GM12878 (cell line): ENCODE measurements at regions not wholly inside any gene's neighbourhood (a gene's known extent, or its start where the extent isn't known, plus 50 kb on each side); places are given as distances from the start of the nearest gene placed in this dataset.

ENCODE experiments used
- ATAC-seq: fragments of 200-7000 bp; cut with Tn5 transposase; 3 replicates; pipeline ENCODE4 v1.9.1; 2020; ENCODE audit warnings: mild to moderate bottlenecking, moderate library complexity
- BruUV-seq: library from RNA; stranded (reverse); fragments of 400-500 nt; replicated peaks from 2 replicates; lab custom pipeline; 2021; lab: Mats Ljungman, UMichigan
- CTCF ChIA-PET: fragments of 300-600 bp; sonication (Branson Sonifier 250); formaldehyde crosslinking; extraction: SDS; loops from one replicate; lab custom pipeline; 2021; ENCODE audit warnings: inconsistent platforms; lab: Yijun Ruan, JAX
- POLR2A ChIA-PET: fragments of 350-600 bp; formaldehyde crosslinking; extraction: SDS; loops from one replicate; lab custom pipeline; 2021; ENCODE audit warnings: inconsistent platforms; lab: Charles Lee
- RAD21 ChIA-PET: fragments of 300-600 bp; sonication (Branson Sonifier 250); formaldehyde crosslinking; loops from one replicate; lab custom pipeline; 2023; ENCODE audit warnings: antibody characterized with exemption; ENCODE audit not compliant: unreplicated experiment; lab: Charles Lee
- SMC1A ChIA-PET: fragments of 300-600 bp; sonication (Branson Sonifier 250); formaldehyde crosslinking; loops from one replicate; lab custom pipeline; 2023; ENCODE audit not compliant: unreplicated experiment, uncharacterized antibody; lab: Charles Lee
- DNase-seq: peaks from one replicate; pipeline ENCODE4 v3.0.0-alpha.2; 2011; ENCODE audit warnings: low read depth, low spot score
- FAIRE-seq: peaks from 3 replicates; lab custom pipeline; 2011; peaks lifted over from hg19 to GRCh38; lab: Jason Lieb, UNC
- H2AFZ ChIP-seq: 2 replicates; pipeline ENCODE4 v1.6.0; 2011; ENCODE audit warnings: low read depth, low read length, control low read depth; ENCODE audit not compliant: control insufficient read depth
- H3K27ac ChIP-seq: 2 replicates; pipeline ENCODE4 v1.5.1; 2011; ENCODE audit warnings: control low read depth; ENCODE audit not compliant: control insufficient read depth, insufficient read depth
- H3K27me3 ChIP-seq, 2 experiments: replicated peaks in 1 of 2; 2 replicates each; pipeline versions ENCODE4 v1.6.0 to v1.6.1; 2011; ENCODE audit warnings: low read length in 1 of 2; ENCODE audit not compliant: control insufficient read depth in 2 of 2, insufficient read depth in 2 of 2
- H3K36me3 ChIP-seq, 2 experiments: 2 replicates each; pipeline ENCODE4 v1.5.1; 2011; ENCODE audit warnings: low read length in 1 of 2; ENCODE audit not compliant: control insufficient read depth in 2 of 2, insufficient read depth in 2 of 2
- H3K4me1 ChIP-seq: 2 replicates; pipeline ENCODE4 v1.6.1; 2011; ENCODE audit warnings: mild to moderate bottlenecking, low read length, moderate library complexity, mixed read lengths; ENCODE audit not compliant: control insufficient read depth, insufficient read depth
- H3K4me2 ChIP-seq: 2 replicates; pipeline ENCODE4 v1.6.0; 2011; ENCODE audit warnings: control low read depth; ENCODE audit not compliant: control insufficient read depth, insufficient read depth
- H3K4me3 ChIP-seq: fragments of 200-600 bp; sonication (generic); 2 replicates; pipeline ENCODE4 v1.5.1; 2016
- H3K79me2 ChIP-seq: 2 replicates; pipeline ENCODE4 v1.6.0; 2011; ENCODE audit warnings: low read length; ENCODE audit not compliant: control insufficient read depth, insufficient read depth
- H3K9ac ChIP-seq: 2 replicates; pipeline ENCODE4 v1.8.0; 2011; ENCODE audit warnings: low read length, control low read depth, mixed read lengths; ENCODE audit not compliant: control insufficient read depth, insufficient read depth
- H3K9me3 ChIP-seq: replicated peaks from 3 replicates; pipeline ENCODE4 v1.5.1; 2011; ENCODE audit warnings: mild to moderate bottlenecking, low read length; ENCODE audit not compliant: control insufficient read depth, insufficient read depth
- H4K20me1 ChIP-seq: 2 replicates; pipeline ENCODE4 v1.6.0; 2011; ENCODE audit not compliant: control insufficient read depth, insufficient read depth
- BCL11A ChIP-seq: IDR thresholded peaks from 2 replicates; pipeline ENCODE4 v1.6.1; 2011; ENCODE audit warnings: low read depth, low read length
- BCLAF1 ChIP-seq: fragments of 450-650 bp; IDR thresholded peaks from 2 replicates; pipeline ENCODE4 v1.6.1; 2017; ENCODE audit warnings: antibody characterized with exemption, mild to moderate bottlenecking, moderate library complexity
- BHLHE40 ChIP-seq, 2 experiments: fragments of 450-650 bp in 1 of 2; IDR thresholded peaks; 2 replicates each; pipeline ENCODE4 v1.6.1; 2011 to 2017; ENCODE audit warnings: low read depth in 2 of 2, borderline replicate concordance in 1 of 2, improper control_type of control experiment in 1 of 2, low read length in 1 of 2, mild to moderate bottlenecking in 1 of 2
- ESRRA ChIP-seq: IDR thresholded peaks from 2 replicates; pipeline ENCODE4 v1.6.1; 2012; ENCODE audit warnings: mild to moderate bottlenecking, low read length, improper control_type of control experiment
- FOXM1 ChIP-seq: IDR thresholded peaks from 2 replicates; pipeline ENCODE4 v1.6.1; 2012; ENCODE audit warnings: low read depth, mild to moderate bottlenecking, inconsistent platforms, low read length, moderate library complexity
- GATAD2B ChIP-seq: fragments of 450-650 bp; conservative IDR thresholded peaks from 2 replicates; pipeline ENCODE4 v1.6.1; 2017; ENCODE audit warnings: low read depth, mild to moderate bottlenecking, moderate library complexity
- IKZF1 ChIP-seq: fragments of 450-650 bp; conservative IDR thresholded peaks from 2 replicates; pipeline ENCODE4 v1.6.1; 2017; ENCODE audit warnings: antibody characterized with exemption, mild to moderate bottlenecking
- IKZF2 ChIP-seq, 2 experiments: fragments of 450-650 bp; IDR thresholded peaks; 2 replicates each; pipeline ENCODE4 v1.6.1; 2017; ENCODE audit warnings: mild to moderate bottlenecking in 2 of 2, moderate library complexity in 2 of 2
- IRF4 ChIP-seq: IDR thresholded peaks from 2 replicates; pipeline ENCODE4 v1.6.1; 2011; ENCODE audit warnings: low read depth, low read length
- IRF5 ChIP-seq: fragments of 450-650 bp; IDR thresholded peaks from 2 replicates; pipeline ENCODE4 v1.6.1; 2017; ENCODE audit warnings: borderline replicate concordance
- JUNB ChIP-seq: IDR thresholded peaks from 2 replicates; pipeline ENCODE4 v1.6.1; 2016; ENCODE audit warnings: antibody characterized with exemption, mild to moderate bottlenecking
- KDM1A ChIP-seq: fragments of 200-600 bp; sonication (generic); IDR thresholded peaks from 2 replicates; pipeline ENCODE4 v1.6.1; 2016; ENCODE audit warnings: borderline replicate concordance
- LARP7 ChIP-seq: fragments of 450-650 bp; IDR thresholded peaks from 2 replicates; pipeline ENCODE4 v1.6.1; 2017; ENCODE audit warnings: mild to moderate bottlenecking
- NR2C1 ChIP-seq: fragments of 450-650 bp; IDR thresholded peaks from 2 replicates; pipeline ENCODE4 v1.6.1; 2017; ENCODE audit warnings: antibody characterized with exemption, mild to moderate bottlenecking, moderate library complexity
- POLR2AphosphoS2 ChIP-seq: IDR thresholded peaks from 2 replicates; pipeline ENCODE4 v1.6.1; 2011; ENCODE audit warnings: low read depth, mild to moderate bottlenecking, low read length, improper control_type of control experiment, moderate library complexity
- POLR2AphosphoS5 ChIP-seq: IDR thresholded peaks from 2 replicates; pipeline ENCODE4 v1.6.1; 2011; ENCODE audit warnings: mild to moderate bottlenecking, low read length, inconsistent platforms
- POU2F2 ChIP-seq: IDR thresholded peaks from 3 replicates; pipeline ENCODE4 v1.6.1; 2011; ENCODE audit warnings: low read depth, mild to moderate bottlenecking, low read length, borderline replicate concordance
- RCOR1 ChIP-seq: conservative IDR thresholded peaks from 2 replicates; pipeline ENCODE4 v1.6.1; 2012; ENCODE audit warnings: low read depth, low read length, improper control_type of control experiment
- STAT1 ChIP-seq: fragments of 450-650 bp; conservative IDR thresholded peaks from 2 replicates; pipeline ENCODE4 v1.6.1; 2014; ENCODE audit warnings: antibody characterized with exemption, mild to moderate bottlenecking
- USF1 ChIP-seq: IDR thresholded peaks from 2 replicates; pipeline ENCODE4 v1.6.1; 2011; ENCODE audit warnings: borderline replicate concordance, low read depth, mild to moderate bottlenecking, moderate library complexity, mixed read lengths, low read length; ENCODE audit not compliant: insufficient read depth; ENCODE audit errors: extremely low read length
- ZNF217 ChIP-seq: fragments of 450-650 bp; IDR thresholded peaks from 2 replicates; pipeline ENCODE4 v1.6.1; 2017; ENCODE audit warnings: antibody characterized with exemption, mild to moderate bottlenecking
- WGBS: methylation state at CpG from one replicate; pipeline ENCODE4 v1.1.6; 2016; ENCODE audit warnings: low lambda C conversion rate; ENCODE audit not compliant: insufficient replicate concordance, insufficient coverage; ENCODE audit errors: missing lambda C conversion rate; 5-methylcytosine and 5-hydroxymethylcytosine counted together
- in situ Hi-C: fragments of 300-500 bp; cut with MboI; formaldehyde crosslinking; loops from 9 replicates; pipeline ENCODE4 v1.14.3; 2018; ENCODE audit warnings: mixed read lengths
- intact Hi-C: fragments of 100-400 bp; cut with micrococcal nuclease; formaldehyde crosslinking; loops from one replicate; pipeline ENCODE4 v1.14.2; 2022; ENCODE audit not compliant: unreplicated experiment

GRCh38 chr17:71986886-71987285 lies 133.9 kb upstream of the SOX9 start (continued):
- TF ChIP-seq POLR2AphosphoS5 (no peak), ZNF217 (no peak), IRF4 (no peak), BCLAF1 (no peak), POU2F2 (no peak)

GRCh38 chr17:71987634-71988033 lies 133.2 kb upstream of the SOX9 start:
- peak; percentile 90 for ATAC-seq
- Histone ChIP-seq H3K27me3 (no peaks in the 10 kb centered on the region), H3K4me2 (peak overlapping the region; percentile 7; the same call in 1 of the 2 replicates), H4K20me1 (no peaks in the 10 kb centered on the region), H3K9me3 (no peaks in the 10 kb centered on the region; the same call in 1 of the 3 replicates), H3K9ac (no peak overlapping the region), H3K4me3 (no peak overlapping the region), H3K36me3 (no peaks in the 10 kb centered on the region), H3K79me2 (no peaks in the 10 kb centered on the region), H3K27ac (no peak overlapping the region), H2AFZ (no peak overlapping the region), H3K4me1 (peaks cover 2% of the 10 kb centered on the region; the same call in 1 of the 2 replicates)
- ChIA-PET POLR2A (interaction anchor here (0.5 to 1.4 kb wide), 3 partner anchors 13 to 382 kb away, joined by 3 to 4 read pairs (median 4); no protein-coding TSS in a partner anchor), RAD21 (interaction anchor here (1.8 kb wide), 1 partner anchor 47 kb away, joined by 6 read pairs; no protein-coding TSS in a partner anchor), SMC1A (interaction anchor here (1.0 to 1.3 kb wide), 2 partner anchors 8 to 17 kb away, joined by 3 to 5 read pairs; no protein-coding TSS in a partner anchor), CTCF (interaction anchor here (0.8 kb wide), 1 partner anchor 16 kb away, joined by 3 read pairs; no protein-coding TSS in a partner anchor)
- no TSS peak for BruUV-seq
- in situ Hi-C loops (no loop called here), intact Hi-C loops (no loop called here)
- FAIRE-seq = no peak
- WGBS = 35% methylated on average over 3 of the region's 3 CpGs
- DNase-seq = no peak
- TF ChIP-seq POLR2AphosphoS2 (no peak), GATAD2B (no peak), BCL11A (peak; percentile 42; the same call in 1 of the 2 replicates), IKZF1 (peak; percentile 69), LARP7 (no peak), JUNB (no peak), ESRRA (no peak), IKZF2 (IDR thresholded peaks at IDR 0.05) (peak; percentile 61 to 65), NR2C1 (no peak), FOXM1 (no peak), KDM1A (no peak), RCOR1 (no peak), STAT1 (no peak), IRF5 (no peak), BHLHE40 (IDR thresholded peaks at IDR 0.05; ENCODE audit: borderline replicate concordance in 1 of 2, low read depth in 2 of 2, low read length in 1 of 2) (no peak), USF1 (no peak)
